ENCODE measurements at regions not wholly inside any gene's neighbourhood (a gene's known extent, or its start where the extent isn't known, plus 50 kb on each side); places are given as distances from the start of the nearest gene placed in this dataset.

GRCh38 chr3:43160664-43161063 lies 54.8 kb upstream of the POMGNT2 start:
- H3K9me3 ChIP-seq (ENCODE audit: low read depth, low read length, poor library complexity, severe bottlenecking): no peaks in the 10 kb centered on the region
- TF ChIP-seq, protein P1, sequence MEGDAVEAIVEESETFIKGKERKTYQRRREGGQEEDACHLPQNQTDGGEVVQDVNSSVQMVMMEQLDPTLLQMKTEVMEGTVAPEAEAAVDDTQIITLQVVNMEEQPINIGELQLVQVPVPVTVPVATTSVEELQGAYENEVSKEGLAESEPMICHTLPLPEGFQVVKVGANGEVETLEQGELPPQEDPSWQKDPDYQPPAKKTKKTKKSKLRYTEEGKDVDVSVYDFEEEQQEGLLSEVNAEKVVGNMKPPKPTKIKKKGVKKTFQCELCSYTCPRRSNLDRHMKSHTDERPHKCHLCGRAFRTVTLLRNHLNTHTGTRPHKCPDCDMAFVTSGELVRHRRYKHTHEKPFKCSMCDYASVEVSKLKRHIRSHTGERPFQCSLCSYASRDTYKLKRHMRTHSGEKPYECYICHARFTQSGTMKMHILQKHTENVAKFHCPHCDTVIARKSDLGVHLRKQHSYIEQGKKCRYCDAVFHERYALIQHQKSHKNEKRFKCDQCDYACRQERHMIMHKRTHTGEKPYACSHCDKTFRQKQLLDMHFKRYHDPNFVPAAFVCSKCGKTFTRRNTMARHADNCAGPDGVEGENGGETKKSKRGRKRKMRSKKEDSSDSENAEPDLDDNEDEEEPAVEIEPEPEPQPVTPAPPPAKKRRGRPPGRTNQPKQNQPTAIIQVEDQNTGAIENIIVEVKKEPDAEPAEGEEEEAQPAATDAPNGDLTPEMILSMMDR (conservative IDR thresholded peaks at IDR 0.05; ENCODE audit: low read depth, low read length): no peak
- no peak for TF ChIP-seq EZH2 (IDR thresholded peaks at IDR 0.05; ENCODE audit: borderline replicate concordance, low read depth, low read length, poor library complexity, severe bottlenecking)
- no peaks in the 10 kb centered on the region for H3K4me1 ChIP-seq (ENCODE audit: insufficient read depth, low read length, poor library complexity, severe bottlenecking)
- no peak for DNase-seq (ENCODE audit: low spot score)
- H3K27ac ChIP-seq (ENCODE audit: low read depth, low read length, poor library complexity, severe bottlenecking): no peak overlapping the region
- no peaks in the 10 kb centered on the region for H3K36me3 ChIP-seq (ENCODE audit: insufficient read depth, low read length, poor library complexity, severe bottlenecking)
- intact Hi-C loops (cut with micrococcal nuclease; ENCODE audit: unreplicated experiment): loop anchor here (5.0 kb wide), 1 partner anchor 217 kb away; no protein-coding TSS in a partner anchor
- ChIA-PET CTCF (no interaction called here), POLR2A (ENCODE audit: low non-redundant PET) (no interaction called here)
- H3K4me3 ChIP-seq (ENCODE audit: low read depth, low read length, poor library complexity, severe bottlenecking): no peak overlapping the region
- no TSS peak for BruUV-seq (replicated peaks)
- H3K27me3 ChIP-seq (replicated peaks; ENCODE audit: insufficient read depth, low read depth, low read length, poor library complexity): no peaks in the 10 kb centered on the region

DNA sequence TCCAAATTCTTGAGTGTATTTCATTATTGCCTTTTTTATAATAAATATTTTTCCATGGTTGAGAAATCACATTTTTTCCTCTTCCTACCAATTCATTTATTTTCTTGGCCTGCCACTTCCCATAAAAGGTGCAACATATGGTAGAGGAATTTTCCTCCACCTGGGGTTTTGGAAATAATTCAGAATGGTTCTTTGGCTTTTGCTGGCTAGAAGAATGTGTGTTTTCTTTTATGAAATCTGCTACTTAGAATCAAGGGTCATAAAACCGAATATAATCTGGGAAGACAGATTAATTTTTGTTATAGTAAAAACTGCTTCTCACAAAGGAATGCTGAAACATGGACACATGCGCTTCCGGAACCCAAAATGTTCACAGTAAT lies 54.0 kb upstream of the POMGNT2 start:
- Histone ChIP-seq H3K27me3 (replicated peaks; ENCODE audit: insufficient read depth, low read depth, low read length, poor library complexity) (no peaks in the 10 kb centered on the region), H3K4me1 (ENCODE audit: insufficient read depth, low read length, poor library complexity, severe bottlenecking) (no peaks in the 10 kb centered on the region), H3K36me3 (ENCODE audit: insufficient read depth, low read length, poor library complexity, severe bottlenecking) (no peaks in the 10 kb centered on the region), H3K4me3 (ENCODE audit: low read depth, low read length, poor library complexity, severe bottlenecking) (no peak overlapping the region), H3K9me3 (ENCODE audit: low read depth, low read length, poor library complexity, severe bottlenecking) (no peaks in the 10 kb centered on the region), H3K27ac (ENCODE audit: low read depth, low read length, poor library complexity, severe bottlenecking) (no peak overlapping the region)
- ChIA-PET POLR2A (ENCODE audit: low non-redundant PET) (no interaction called here), CTCF (no interaction called here)
- intact Hi-C loops (cut with micrococcal nuclease; ENCODE audit: unreplicated experiment): loop anchor here (5.0 to 10.0 kb wide), 3 partner anchors 198 to 345 kb away; no protein-coding TSS in a partner anchor
- no TSS peak for BruUV-seq (replicated peaks)
- TF ChIP-seq EZH2 (IDR thresholded peaks at IDR 0.05; ENCODE audit: borderline replicate concordance, low read depth, low read length, poor library complexity, severe bottlenecking): no peak
- TF ChIP-seq, protein P1 (conservative IDR thresholded peaks at IDR 0.05; ENCODE audit: low read depth, low read length): no peak
- no peak for DNase-seq (ENCODE audit: low spot score)

DNA sequence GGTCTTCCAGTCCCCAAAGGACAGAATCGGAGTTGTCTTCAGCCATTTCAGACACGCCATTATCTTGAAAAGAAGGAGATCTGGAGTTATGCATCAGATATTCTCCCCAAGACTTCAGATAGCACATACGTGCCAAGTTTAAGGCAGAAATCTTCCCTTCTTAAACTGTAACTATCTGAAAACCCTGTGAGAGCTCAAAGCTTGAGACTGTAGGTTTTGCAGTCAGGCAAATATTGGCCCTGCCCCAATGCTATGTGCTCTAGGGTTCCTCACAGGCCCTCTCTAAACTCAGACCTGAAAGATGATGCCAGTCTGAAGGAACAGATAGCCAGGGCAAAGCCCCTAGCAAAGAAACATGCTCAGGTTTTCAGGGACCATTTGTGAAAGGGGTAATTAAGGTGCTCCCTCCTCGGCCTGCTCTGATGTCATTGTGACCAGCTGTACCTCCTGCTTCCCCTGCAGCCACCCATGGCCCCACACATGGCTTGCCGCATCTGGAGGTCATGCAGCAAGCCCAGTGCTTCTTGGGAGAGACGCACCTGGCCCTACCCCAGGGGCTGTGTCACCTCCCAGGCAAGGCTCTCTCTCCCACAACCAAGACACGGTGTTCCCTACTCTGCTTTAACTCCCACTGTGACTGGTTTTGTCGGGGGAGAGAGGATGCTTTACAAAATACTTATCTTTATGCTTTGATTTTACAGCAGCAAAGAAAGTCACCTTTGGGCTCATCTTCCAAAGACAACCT lies 53.4 kb upstream of the POMGNT2 start:
- Histone ChIP-seq H3K27me3 (replicated peaks; ENCODE audit: insufficient read depth, low read depth, low read length, poor library complexity) (no peaks in the 10 kb centered on the region), H3K27ac (ENCODE audit: low read depth, low read length, poor library complexity, severe bottlenecking) (no peak overlapping the region), H3K9me3 (ENCODE audit: low read depth, low read length, poor library complexity, severe bottlenecking) (no peaks in the 10 kb centered on the region), H3K4me3 (ENCODE audit: low read depth, low read length, poor library complexity, severe bottlenecking) (no peak overlapping the region), H3K36me3 (ENCODE audit: insufficient read depth, low read length, poor library complexity, severe bottlenecking) (no peaks in the 10 kb centered on the region), H3K4me1 (ENCODE audit: insufficient read depth, low read length, poor library complexity, severe bottlenecking) (no peaks in the 10 kb centered on the region)
- ChIA-PET POLR2A (ENCODE audit: low non-redundant PET) (no interaction called here), CTCF (no interaction called here)
- intact Hi-C loops (cut with micrococcal nuclease; ENCODE audit: unreplicated experiment): loop anchor here (5.0 to 10.0 kb wide), 2 partner anchors 197 to 345 kb away; no protein-coding TSS in a partner anchor
- no peak for DNase-seq (ENCODE audit: low spot score)
- no TSS peak for BruUV-seq (replicated peaks)
- TF ChIP-seq EZH2 (IDR thresholded peaks at IDR 0.05; ENCODE audit: borderline replicate concordance, low read depth, low read length, poor library complexity, severe bottlenecking): no peak
- TF ChIP-seq, protein P1 (conservative IDR thresholded peaks at IDR 0.05; ENCODE audit: low read depth, low read length): no peak

Measured in A673 (cell line).